Left renal pelvis (tissue), 4 donors: ENCODE measurements at regions not wholly inside any gene's neighbourhood (a gene's known extent, or its start where the extent isn't known, plus 50 kb on each side); places are given as distances from the start of the nearest gene placed in this dataset.
"Not testable (repeated sequence)": the region's sequence is repeated elsewhere in the genome, so short reads cannot be mapped to it uniquely, and the experiment has no call there.

Source experiments
- DNase-seq, 4 donors: peaks; one replicate each; pipeline ENCODE4 v3.0.0-alpha.2; 2013; ENCODE audit warnings: low read depth in 4 of 4, low spot score in 3 of 4

GRCh38 chr5:155114655-155115054 is 101.1 kb downstream of the KIF4B start:
- DNase-seq = no peak

GRCh38 chr5:155116456-155117251 is 103.1 kb downstream of the KIF4B start:
- DNase-seq = no peak

GRCh38 chr5:155125551-155126095 is 112.1 kb downstream of the KIF4B start:
- DNase-seq = no peak

GRCh38 chr5:155126573-155126972 is 113.0 kb downstream of the KIF4B start:
- DNase-seq = no peak

- no peak for DNase-seq
These were observed 114.0 kb downstream of the KIF4B start for GRCh38 chr5:155127552-155127951.

GRCh38 chr5:155128786-155129512 is 115.4 kb downstream of the KIF4B start:
- no peak for DNase-seq

- no peak for DNase-seq
These were observed 115.9 kb downstream of the KIF4B start for GRCh38 chr5:155129513-155129880.

GRCh38 chr5:155134130-155134529 is 120.6 kb downstream of the KIF4B start:
- no peak for DNase-seq

- DNase-seq = no peak
These were observed 122.8 kb downstream of the KIF4B start for GRCh38 chr5:155136216-155136850.

GRCh38 chr5:155137683-155138082 is 124.1 kb downstream of the KIF4B start:
- no peak for DNase-seq

GRCh38 chr5:155140646-155141045 is 127.1 kb downstream of the KIF4B start:
- DNase-seq = no peak

- no peak for DNase-seq
These were observed 131.4 kb downstream of the KIF4B start for GRCh38 chr5:155144956-155145355.

GRCh38 chr5:155147222-155147621 is 133.7 kb downstream of the KIF4B start:
- DNase-seq = no peak

- no peak for DNase-seq
These were observed 135.1 kb downstream of the KIF4B start for GRCh38 chr5:155148694-155149093.

- DNase-seq = no peak
These were observed 136.5 kb downstream of the KIF4B start for GRCh38 chr5:155150012-155150411.

- no peak for DNase-seq
These were observed 141.4 kb downstream of the KIF4B start for GRCh38 chr5:155154973-155155372.

- not testable (repeated sequence) for DNase-seq
These were observed 149.5 kb downstream of the KIF4B start for GRCh38 chr5:155163084-155163483.

- no peak for DNase-seq
These were observed 154.2 kb downstream of the KIF4B start for GRCh38 chr5:155167736-155168135.

GRCh38 chr5:155181542-155181941 is 168.0 kb downstream of the KIF4B start:
- no peak for DNase-seq

- DNase-seq = no peak
These were observed 175.9 kb downstream of the KIF4B start for GRCh38 chr5:155189476-155189875.

GRCh38 chr5:155189981-155190380 is 176.4 kb downstream of the KIF4B start:
- DNase-seq = no peak
